ENCODE measurements at regions not wholly inside any gene's neighbourhood (a gene's known extent, or its start where the extent isn't known, plus 50 kb on each side); places are given as distances from the start of the nearest gene placed in this dataset.

- H3K4me3 ChIP-seq (ENCODE audit: low read length), result no peak overlapping the region
- no peak for DNase-seq (ENCODE audit: low read depth, low spot score)
Measured at GRCh38 chr1:209250861-209251636, 332.5 kb upstream of the CAMK1G start.

GRCh38 chr1:209256766-209257350, 326.7 kb upstream of the CAMK1G start:
- H3K4me3 ChIP-seq (ENCODE audit: low read length), result no peak overlapping the region
- no peak for DNase-seq (ENCODE audit: low read depth, low spot score)

- DNase-seq (ENCODE audit: low read depth, low spot score), result no peak
- H3K4me3 ChIP-seq (ENCODE audit: low read length), result no peak overlapping the region
Measured at GRCh38 chr1:209257454-209257853, 326.1 kb upstream of the CAMK1G start.

- H3K4me3 ChIP-seq (ENCODE audit: low read length), result no peak overlapping the region
- DNase-seq (ENCODE audit: low read depth, low spot score), result no peak
Measured at GRCh38 chr1:209260136-209260535, 323.4 kb upstream of the CAMK1G start.

GRCh38 chr1:209262631-209263030, 320.9 kb upstream of the CAMK1G start:
- no peak overlapping the region for H3K4me3 ChIP-seq (ENCODE audit: low read length)
- no peak for DNase-seq (ENCODE audit: low read depth, low spot score)

- no peak for DNase-seq (ENCODE audit: low read depth, low spot score)
Measured at GRCh38 chr1:209265301-209265700, 318.2 kb upstream of the CAMK1G start.

DNA sequence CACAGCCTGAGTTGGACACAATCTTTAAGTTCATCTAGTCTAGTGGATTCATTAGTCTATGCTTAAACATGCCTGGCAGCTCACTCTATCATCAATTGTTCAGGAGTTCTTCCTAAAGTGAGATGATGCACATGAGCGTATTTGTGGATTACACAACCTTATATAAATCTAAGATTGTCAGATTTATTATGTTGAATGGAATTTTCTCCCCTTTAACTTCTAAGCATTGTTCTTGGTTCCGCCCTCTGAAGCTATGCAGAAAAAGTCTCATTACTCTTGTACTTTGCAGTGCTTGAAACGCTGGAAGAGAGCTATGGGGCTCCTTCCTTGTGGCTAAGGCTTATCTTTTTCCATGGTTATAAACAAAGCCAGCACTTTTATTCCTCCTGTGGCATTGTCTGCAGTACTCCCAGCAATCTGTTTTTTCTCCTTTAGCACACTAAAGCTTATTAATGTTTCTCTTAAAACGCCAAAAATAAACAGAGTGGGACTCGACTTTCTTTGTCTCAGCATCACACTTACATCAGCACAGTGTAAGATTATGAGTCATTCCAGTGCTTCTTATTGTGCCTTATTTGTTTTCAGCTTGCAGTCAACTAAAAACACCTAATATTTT, 316.8 kb upstream of the CAMK1G start:
- H3K4me3 ChIP-seq (ENCODE audit: low read length), result no peak overlapping the region
- DNase-seq (ENCODE audit: low read depth, low spot score), result no peak

More at GRCh38 chr1:209265301-209265700, 318.2 kb upstream of the CAMK1G start:
- no peak overlapping the region for H3K4me3 ChIP-seq (ENCODE audit: low read length)

- no peak overlapping the region for H3K4me3 ChIP-seq (ENCODE audit: low read length)
- no peak for DNase-seq (ENCODE audit: low read depth, low spot score)
Measured at GRCh38 chr1:209267968-209268367, 315.5 kb upstream of the CAMK1G start.

DNA sequence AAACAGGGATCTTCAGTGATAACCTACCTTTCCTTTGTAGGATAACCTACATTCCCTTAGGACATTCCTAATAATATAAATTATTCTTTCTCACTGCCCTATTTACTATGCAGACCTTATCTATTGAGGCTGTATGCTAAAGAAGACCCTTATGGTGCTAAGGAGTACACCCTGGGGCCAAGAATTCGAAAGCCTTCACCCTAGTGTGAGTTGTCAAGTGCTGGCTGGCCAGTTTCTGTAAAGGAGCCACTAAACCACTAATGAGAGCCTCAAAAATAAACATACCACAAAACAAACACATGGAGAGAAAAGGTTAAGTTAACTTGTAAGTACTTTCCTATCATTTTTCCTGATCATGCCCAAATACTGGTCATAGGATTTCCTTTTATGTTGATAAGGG, 315.0 kb upstream of the CAMK1G start:
- DNase-seq (ENCODE audit: low read depth, low spot score), result no peak
- H3K4me3 ChIP-seq (ENCODE audit: low read length), result no peak overlapping the region

DNA sequence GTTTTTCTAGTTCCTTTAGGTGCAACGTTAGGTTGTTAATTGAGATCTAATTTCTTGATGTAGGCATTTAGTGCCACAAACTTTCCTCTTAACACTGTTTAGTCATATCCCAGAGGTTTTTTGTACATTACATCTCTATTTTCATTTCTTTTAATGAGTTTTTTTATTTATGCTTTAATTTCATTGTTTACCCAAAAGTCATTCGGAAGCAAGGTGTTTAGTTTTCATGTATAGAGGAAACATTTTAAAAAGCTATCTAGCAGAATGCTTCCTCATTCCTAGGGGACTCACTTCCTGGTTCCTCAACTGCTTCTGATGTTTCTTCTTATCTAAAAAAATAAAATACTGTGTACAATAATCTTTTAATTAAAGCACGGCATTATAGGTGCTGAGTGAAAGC, 307.2 kb upstream of the CAMK1G start:
- H3K4me3 ChIP-seq (ENCODE audit: low read length), result no peak overlapping the region
- DNase-seq (ENCODE audit: low read depth, low spot score), result no peak

DNA sequence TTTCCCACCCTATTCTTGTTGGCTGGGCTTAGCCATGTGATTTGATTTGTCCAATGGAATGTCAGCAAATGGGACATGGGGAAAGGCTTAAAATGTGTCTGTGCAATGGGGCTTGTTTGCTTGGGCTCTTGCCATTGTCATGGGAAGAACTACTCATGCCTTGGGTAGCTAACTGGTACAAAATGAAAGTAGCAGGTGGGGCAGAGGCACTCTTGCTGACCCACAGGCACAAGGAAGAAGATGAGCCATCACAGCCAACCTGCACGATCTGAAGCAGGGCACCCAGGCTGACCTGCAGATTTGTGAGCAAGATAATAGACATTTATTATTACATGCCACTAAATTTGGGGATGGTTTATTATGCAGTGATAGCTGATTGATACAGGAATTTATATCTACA, 305.9 kb upstream of the CAMK1G start:
- H3K4me3 ChIP-seq (ENCODE audit: low read length), result no peak overlapping the region
- DNase-seq (ENCODE audit: low read depth, low spot score), result no peak

DNA sequence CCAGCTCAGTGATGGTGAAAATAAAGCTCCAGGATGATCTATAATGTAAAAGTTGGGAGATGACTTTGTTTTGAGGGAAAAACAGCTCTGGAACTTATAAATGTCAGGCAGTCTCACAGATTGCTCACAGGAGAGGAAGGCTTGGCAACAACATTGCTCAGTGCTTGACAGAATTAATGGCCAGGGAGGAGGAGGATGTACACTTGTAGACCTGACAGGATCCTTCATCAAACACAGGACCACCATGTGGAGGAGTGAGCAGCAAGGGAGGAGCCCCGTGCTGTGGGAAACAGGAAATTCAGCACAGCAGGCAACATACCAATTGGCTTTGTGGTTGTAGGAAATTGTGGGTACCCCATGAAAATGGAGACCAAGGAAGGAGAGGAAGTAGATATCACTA, 291.8 kb upstream of the CAMK1G start:
- DNase-seq (ENCODE audit: low read depth, low spot score), result peak; percentile 53

GRCh38 chr1:209302779-209303568, 280.5 kb upstream of the CAMK1G start:
- no peak for DNase-seq (ENCODE audit: low read depth, low spot score)

More for the DNA sequence above, 291.8 kb upstream of the CAMK1G start:
- no peak overlapping the region for H3K4me3 ChIP-seq (ENCODE audit: low read length)

GRCh38 chr1:209304166-209304565, 279.3 kb upstream of the CAMK1G start:
- no peak overlapping the region for H3K4me3 ChIP-seq (ENCODE audit: low read length)
- DNase-seq (ENCODE audit: low read depth, low spot score), result peak; percentile 5

More at GRCh38 chr1:209302779-209303568, 280.5 kb upstream of the CAMK1G start:
- no peak overlapping the region for H3K4me3 ChIP-seq (ENCODE audit: low read length)

DNA sequence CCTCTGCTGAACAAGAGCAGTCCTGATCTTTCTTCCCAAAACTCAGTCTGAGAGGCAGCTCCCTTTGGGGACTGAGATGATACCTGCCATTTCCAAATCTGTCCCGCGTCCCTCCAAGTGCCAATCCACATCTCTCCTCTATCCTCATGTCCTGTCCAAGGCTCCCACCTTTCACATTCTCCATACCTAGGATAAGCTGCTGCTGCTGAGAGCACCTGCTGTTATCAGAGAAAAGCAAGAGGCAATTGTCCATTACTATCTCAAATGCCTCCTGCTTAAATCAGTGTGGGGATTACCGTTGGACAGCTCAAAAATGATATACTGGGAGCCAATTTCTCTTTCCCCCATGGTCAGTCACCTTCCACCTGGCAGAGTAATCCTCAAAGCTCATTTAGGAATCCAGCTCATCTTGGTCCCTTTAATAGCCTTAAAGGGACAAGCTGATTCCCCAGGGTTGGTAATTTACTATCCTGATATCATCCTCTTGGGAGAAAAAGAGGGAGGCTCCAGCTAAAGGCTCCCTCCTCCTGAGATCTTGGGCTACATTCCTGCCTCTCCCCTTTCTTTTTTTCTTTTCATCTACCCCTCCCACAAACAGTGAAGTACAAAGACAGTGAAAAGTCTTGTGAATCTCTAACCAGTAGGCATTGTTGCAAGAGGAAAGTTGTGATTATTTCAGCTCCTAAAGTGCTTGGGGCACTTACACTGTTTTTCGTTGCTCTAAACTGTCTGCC, 278.1 kb upstream of the CAMK1G start:
- no peak for DNase-seq (ENCODE audit: low read depth, low spot score)
- no peak overlapping the region for H3K4me3 ChIP-seq (ENCODE audit: low read length)

DNA sequence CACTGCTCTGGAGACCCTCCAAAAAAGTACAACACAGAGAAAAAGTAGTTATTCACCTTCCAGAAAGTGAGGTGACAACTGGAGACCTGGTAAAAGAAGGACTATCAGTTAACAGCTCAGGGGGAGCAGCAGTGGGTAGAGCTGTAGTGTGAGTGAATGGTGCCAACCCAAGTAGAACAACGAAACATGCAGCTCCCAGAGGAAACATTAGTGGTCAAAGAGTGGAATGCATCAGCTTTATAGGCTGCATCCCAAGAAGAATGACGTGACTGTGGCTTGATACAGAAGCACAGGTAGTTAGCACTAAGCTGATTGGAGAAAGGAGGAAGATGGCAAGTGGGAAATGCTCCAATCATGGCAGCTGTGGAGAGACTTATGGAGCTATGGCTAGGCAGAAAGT, 275.7 kb upstream of the CAMK1G start:
- no peak for DNase-seq (ENCODE audit: low read depth, low spot score)
- no peak overlapping the region for H3K4me3 ChIP-seq (ENCODE audit: low read length)

- DNase-seq (ENCODE audit: low read depth, low spot score), result no peak
- H3K4me3 ChIP-seq (ENCODE audit: low read length), result no peak overlapping the region
Measured at GRCh38 chr1:209309198-209309597, 274.3 kb upstream of the CAMK1G start.

DNA sequence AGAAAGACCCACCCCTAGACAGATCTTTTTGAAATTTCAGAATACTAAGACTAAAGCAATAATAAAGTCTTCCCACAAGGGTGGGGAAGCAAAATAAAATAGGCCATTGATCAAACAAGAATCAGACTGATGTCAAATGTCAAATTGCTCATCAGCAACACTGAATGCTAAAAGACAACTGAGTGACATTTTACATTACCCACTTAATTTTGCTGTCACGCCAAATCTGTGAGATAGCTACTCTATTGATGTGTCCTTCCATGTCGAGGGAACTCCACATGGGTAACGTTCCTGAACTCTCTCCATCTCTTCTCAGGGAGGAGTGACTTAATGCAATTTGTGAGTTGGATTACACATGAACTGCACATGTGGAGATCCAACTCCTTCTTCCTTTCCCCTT, 271.7 kb upstream of the CAMK1G start:
- no peak overlapping the region for H3K4me3 ChIP-seq (ENCODE audit: low read length)
- no peak for DNase-seq (ENCODE audit: low read depth, low spot score)

GRCh38 chr1:209316929-209317328, 266.6 kb upstream of the CAMK1G start:
- no peak for DNase-seq (ENCODE audit: low read depth, low spot score)
- no peak overlapping the region for H3K4me3 ChIP-seq (ENCODE audit: low read length)
